Nucleus accumbens (tissue), 56 donors: ENCODE measurements at regions not wholly inside any gene's neighbourhood (a gene's known extent, or its start where the extent isn't known, plus 50 kb on each side); places are given as distances from the start of the nearest gene placed in this dataset.
A peak's percentile ranks its signal among the peaks of the same experiment; 100 is the strongest.

Experiments used
- DNase-seq, 56 donors: peaks; one replicate each; lab custom pipeline; 2025; lab: John Stamatoyannopoulos, UW

DNA sequence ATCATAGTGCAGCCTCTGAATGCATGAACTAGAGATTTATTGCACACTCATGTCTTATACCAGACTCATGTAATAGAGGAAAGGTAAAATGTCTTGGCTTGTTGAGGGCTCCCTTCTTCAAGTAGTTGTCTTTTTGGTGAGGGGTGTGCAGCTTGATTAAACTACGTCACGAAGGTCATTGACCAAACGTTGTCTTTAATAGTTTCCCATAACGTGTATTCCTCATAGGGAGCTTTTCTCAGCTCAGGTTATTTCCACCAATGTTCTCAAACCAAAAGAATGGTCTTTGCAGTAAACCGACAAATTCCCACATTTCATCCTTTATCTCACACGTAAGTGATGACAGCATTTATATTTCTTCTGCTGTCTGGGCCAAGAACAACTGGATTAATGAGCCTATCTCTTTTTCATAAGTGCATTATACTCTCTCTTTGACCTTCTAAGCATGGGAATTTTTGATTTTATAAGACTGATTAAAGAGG lies 547.7 kb upstream of the ZEB2 start:
- DNase-seq: no peak

GRCh38 chr2:145066856-145067548 lies 547.1 kb upstream of the ZEB2 start:
- peak in 46 of 56 donors; percentile 2 to 85 (median 52) for DNase-seq

- peak in 12 of 56 donors; percentile 2 to 46 (median 15) for DNase-seq
These were observed 546.3 kb upstream of the ZEB2 start for GRCh38 chr2:145066151-145066661.

GRCh38 chr2:145065342-145065741 lies 545.4 kb upstream of the ZEB2 start:
- DNase-seq: no peak

DNA sequence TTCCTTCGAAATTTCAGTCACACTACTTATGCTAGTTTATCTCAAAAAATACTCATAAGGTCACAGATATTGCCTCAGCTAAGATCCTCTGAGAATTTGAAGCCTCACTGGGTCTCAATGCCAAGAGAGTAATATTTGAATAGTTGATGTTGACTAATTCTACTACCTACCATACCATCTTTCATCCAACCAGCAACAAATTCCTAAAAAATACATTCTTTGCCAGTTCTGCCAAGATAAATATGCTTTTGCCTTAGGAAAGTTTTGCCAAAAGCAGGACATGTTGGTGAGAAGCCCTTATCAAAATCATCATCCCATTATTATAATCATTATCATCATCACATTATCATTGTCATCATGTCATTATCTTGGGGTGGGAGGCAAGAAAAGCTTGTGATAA lies 544.6 kb upstream of the ZEB2 start:
- DNase-seq: no peak

DNA sequence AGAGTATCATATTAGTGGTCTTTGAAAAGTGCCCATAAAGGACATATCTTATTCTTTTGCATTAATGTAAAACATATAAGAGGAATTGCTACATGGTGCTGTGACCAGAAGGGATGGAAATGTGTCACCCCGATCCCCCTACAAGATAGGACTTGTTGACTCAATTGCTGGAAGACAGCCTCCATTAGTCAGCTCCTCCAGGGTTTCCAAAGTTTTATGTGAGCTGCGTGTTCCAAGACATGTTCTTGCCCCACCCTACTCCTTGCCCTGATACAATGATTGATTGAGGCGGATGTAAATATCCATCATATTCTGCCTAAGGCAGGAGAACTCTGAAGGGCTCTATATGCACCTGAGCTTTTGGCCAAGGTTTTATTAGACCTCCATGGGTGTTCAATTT lies 541.0 kb upstream of the ZEB2 start:
- DNase-seq: no peak

DNA sequence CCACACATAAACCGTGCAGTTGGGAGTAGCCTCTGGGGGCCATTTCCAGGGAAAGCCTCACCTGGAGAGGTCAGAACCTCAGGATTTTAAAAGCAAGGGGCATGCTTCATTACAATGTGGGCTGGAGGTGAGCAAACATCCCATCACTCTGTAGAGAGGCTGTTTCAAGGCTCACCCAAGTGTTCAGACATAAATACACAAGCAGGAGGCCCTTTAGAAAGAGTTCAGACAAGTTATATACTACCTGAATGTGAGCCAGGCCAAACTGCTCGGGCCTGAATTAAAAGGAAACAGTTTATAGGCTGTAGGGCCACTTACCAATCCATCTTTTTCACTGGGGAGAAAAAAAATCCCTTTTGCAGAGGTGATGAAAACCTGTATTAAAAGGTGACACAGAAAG lies 540.0 kb upstream of the ZEB2 start:
- DNase-seq: no peak

DNA sequence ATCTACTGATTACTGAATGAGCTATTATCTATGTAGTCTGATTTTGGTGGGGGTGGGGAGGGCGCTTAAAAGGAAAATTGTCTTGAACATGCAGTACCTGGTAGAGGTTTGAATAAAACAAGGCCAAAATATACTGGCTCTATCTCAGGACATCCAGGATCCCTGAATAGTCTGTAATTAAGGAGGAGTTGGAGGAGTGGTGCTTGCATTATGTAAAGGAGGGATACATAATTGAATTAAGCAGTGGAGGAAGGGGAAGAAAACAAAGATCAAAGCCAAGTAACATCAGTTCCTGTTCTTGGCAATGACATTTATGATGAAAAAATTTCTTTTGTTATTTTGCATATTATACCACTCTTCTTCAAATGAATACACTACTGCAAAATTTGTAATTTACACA lies 539.4 kb upstream of the ZEB2 start:
- no peak for DNase-seq

DNA sequence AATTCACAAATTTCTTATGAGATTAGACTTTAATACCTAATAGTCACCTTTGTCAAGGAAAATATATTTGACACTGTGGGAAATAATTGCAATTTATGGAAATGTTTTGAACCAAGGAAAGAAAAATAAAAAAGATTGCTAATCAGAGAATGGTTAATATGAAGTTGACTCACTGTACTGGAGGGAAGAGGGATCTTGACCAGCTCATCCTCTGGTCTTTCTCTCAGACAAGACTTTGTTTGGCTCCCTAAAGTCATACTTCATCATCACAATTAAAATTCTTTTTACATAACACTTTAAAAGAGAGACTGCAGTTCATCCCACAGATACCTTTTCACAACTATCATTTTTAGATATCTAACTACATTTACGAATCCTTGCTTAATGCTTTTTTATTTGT lies 538.5 kb upstream of the ZEB2 start:
- DNase-seq: no peak

GRCh38 chr2:145055651-145056050 lies 535.7 kb upstream of the ZEB2 start:
- no peak for DNase-seq

DNA sequence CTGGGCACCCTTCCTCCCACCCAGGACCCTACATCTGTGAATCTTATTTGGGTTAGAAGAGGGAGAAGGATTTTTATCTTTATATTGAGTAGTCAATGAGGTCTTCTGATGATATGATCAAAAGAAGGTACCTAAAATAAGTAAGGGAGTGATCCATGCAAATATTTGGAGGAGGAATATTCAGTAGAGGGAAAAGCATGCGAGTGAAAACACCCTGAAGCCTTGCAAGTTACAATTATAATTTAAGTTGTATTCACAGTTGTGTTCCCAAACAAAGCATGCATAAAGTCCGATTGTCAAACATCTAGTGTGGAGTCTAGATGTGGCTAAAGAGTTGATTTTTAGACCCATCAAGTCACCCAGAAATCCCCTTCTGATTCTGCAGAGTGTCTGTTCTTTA lies 530.2 kb upstream of the ZEB2 start:
- no peak for DNase-seq

- peak in 1 of 56 donors; percentile 3 for DNase-seq
These were observed 529.6 kb upstream of the ZEB2 start for GRCh38 chr2:145049475-145049874.

DNA sequence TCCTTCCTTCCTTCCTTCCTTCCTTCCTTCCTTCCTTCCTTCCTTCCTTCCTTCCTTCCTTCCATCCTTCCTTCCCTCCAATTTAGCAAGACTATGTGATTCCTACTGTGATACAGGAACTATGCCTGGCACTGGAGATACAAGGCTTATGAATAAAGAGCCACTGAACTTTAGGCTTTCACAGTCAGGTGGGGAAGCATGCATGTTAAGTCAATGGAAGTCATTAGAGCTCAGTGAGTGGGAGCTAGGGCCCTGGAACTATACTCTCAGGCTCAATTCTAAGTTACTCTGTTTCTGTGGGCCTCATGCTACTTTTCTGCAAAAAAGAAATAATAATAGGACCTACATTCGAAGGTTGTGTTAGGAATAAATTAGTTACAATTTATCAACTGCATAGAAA lies 527.6 kb upstream of the ZEB2 start:
- no peak for DNase-seq

GRCh38 chr2:145044491-145044890 lies 524.6 kb upstream of the ZEB2 start:
- DNase-seq: no peak

- peak in 50 of 56 donors; percentile 2 to 85 (median 56) for DNase-seq
These were observed 523.5 kb upstream of the ZEB2 start for GRCh38 chr2:145043399-145043834.

- no peak for DNase-seq
These were observed 521.8 kb upstream of the ZEB2 start for GRCh38 chr2:145041706-145042105.

DNA sequence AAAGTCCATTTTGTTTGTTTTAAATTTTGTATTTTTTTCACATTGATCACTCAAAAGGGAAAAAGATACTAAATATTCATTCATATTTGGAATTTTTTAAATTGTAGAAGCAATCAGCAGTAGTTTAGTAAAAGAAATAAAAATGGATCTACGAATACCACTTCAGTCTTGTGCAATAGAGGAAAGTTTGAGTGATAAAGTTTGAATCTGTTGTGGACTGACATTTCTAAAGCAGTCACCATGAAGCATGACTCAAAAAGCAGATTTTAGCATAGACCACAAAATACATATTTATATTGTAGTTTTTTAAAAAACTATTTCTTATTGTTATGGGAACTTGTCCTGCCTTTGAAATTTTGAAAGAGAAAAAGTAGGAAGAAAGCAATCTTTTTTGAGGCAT lies 520.5 kb upstream of the ZEB2 start:
- DNase-seq: no peak

DNA sequence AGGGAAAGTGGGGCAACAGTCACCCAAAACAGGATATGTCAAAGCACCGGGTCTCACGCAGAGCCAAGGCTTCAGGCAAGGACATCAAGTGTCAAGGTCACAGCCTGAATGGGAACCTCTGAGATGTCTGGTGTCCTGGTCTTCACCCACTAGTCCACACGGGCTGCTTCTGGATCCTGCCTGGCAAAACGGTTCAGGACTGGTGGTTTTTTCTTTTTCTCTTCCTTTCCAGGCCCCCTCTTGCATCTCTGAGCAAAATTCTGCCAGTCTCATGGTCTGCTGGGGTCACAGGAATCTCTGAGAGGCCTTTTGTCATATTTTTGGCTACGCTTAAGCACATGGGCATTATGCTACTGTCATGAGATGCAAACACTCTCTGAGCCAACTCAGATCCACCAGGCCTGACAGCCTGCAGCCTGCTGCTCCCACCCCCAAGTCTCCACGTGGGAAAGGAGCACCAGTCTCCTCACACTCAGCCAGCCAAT lies 518.2 kb upstream of the ZEB2 start:
- DNase-seq: peak in 50 of 56 donors; percentile 3 to 81 (median 55)

- no peak for DNase-seq
These were observed 516.6 kb upstream of the ZEB2 start for GRCh38 chr2:145036421-145037011.

- DNase-seq: no peak
These were observed 514.6 kb upstream of the ZEB2 start for GRCh38 chr2:145034511-145034910.

DNA sequence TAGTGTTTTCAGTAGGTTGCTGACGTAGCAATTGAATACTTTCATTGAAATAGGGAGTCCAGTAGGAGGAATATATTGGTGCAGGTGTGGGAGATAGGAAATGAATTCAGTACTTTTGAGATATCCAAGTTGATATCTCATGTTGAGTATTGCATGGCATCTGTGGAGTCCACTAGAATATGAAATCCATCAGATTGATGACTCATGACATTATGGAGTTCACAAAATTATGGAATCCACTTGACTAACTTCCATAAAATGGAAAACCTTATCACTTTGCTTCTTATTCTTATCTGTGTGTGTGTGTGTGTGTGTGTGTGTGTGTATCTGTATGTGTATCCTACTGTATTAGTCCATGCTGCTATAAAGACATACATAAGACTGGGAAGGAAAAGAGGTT lies 513.5 kb upstream of the ZEB2 start:
- DNase-seq: no peak

GRCh38 chr2:145032791-145033190 lies 512.9 kb upstream of the ZEB2 start:
- DNase-seq: no peak
